A673 (cell line): ENCODE measurements at regions not wholly inside any gene's neighbourhood (a gene's known extent, or its start where the extent isn't known, plus 50 kb on each side); places are given as distances from the start of the nearest gene placed in this dataset.

ENCODE experiments used
- CTCF ChIP-seq: fragments of 300-800, 200-600 bp; sonication (generic); conservative IDR thresholded peaks from 2 replicates; pipeline ENCODE4 v1.5.1; 2017; ENCODE audit warnings: low read depth, mild to moderate bottlenecking, antibody characterized with exemption, low read length, moderate library complexity, mixed read lengths
- EZH2 ChIP-seq: fragments of 200-600 bp; sonication (generic); IDR thresholded peaks from 2 replicates; pipeline ENCODE4 v1.6.1; 2017; ENCODE audit warnings: borderline replicate concordance, low read depth, mild to moderate bottlenecking, mixed read lengths, antibody characterized with exemption, low read length; ENCODE audit not compliant: poor library complexity, severe bottlenecking

GRCh38 chr3:64940596-64941348 is 253.0 kb upstream of the ADAMTS9 start:
- TF ChIP-seq CTCF (no peak), EZH2 (no peak)
